ENCODE measurements at regions not wholly inside any gene's neighbourhood (a gene's known extent, or its start where the extent isn't known, plus 50 kb on each side); places are given as distances from the start of the nearest gene placed in this dataset.
A peak's percentile ranks its signal among the peaks of the same experiment; 100 is the strongest.
"Not testable (repeated sequence)": the region's sequence is repeated elsewhere in the genome, so short reads cannot be mapped to it uniquely, and the experiment has no call there.

GRCh38 chr1:194062526-194062925 lies 876.1 kb upstream of the B3GALT2 start:
- Mint-ChIP-seq H3K9me3 (ENCODE audit: low read depth) (peaks cover 4% of the 10 kb centered on the region), H3K4me1 (peaks cover 28% of the 10 kb centered on the region), H3K27me3 (no peaks in the 10 kb centered on the region), H3K36me3 (ENCODE audit: low read depth) (peaks cover 16% of the 10 kb centered on the region), H3K4me3 (no peak overlapping the region), H3K27ac (no peak overlapping the region)
- DNase-seq = no peak
- ChIA-PET POLR2A (no interaction called here), CTCF (interaction anchor here (0.8 kb wide), 1 partner anchor 9 kb away, joined by 3 read pairs; no protein-coding TSS in a partner anchor)
- intact Hi-C loops (cut with DNase I, micrococcal nuclease) = loop anchor here in 1 of 2 experiments (5.0 kb wide), 1 partner anchor 225 kb away; no protein-coding TSS in a partner anchor
- ATAC-seq = no peak

- Mint-ChIP-seq H3K4me3 (no peak overlapping the region), H3K36me3 (ENCODE audit: low read depth) (peaks cover 17% of the 10 kb centered on the region)
Observed at GRCh38 chr1:194060481-194060880, 874.1 kb upstream of the B3GALT2 start.

GRCh38 chr1:194058268-194058667 lies 871.9 kb upstream of the B3GALT2 start:
- H3K4me1 Mint-ChIP-seq = peaks cover 67% of the 10 kb centered on the region

More at GRCh38 chr1:194060481-194060880, 874.1 kb upstream of the B3GALT2 start:
- ATAC-seq (peak; percentile 21), DNase-seq (no peak)
- peak overlapping the region; percentile 61 for H3K27ac Mint-ChIP-seq
- POLR2A ChIA-PET = no interaction called here
- intact Hi-C loops (cut with DNase I, micrococcal nuclease) = loop anchor here in 1 of 2 experiments (5.0 kb wide), 1 partner anchor 227 kb away; no protein-coding TSS in a partner anchor
- H3K4me1 Mint-ChIP-seq = peaks cover 48% of the 10 kb centered on the region
- CTCF ChIA-PET = interaction anchor here (0.6 to 1.6 kb wide), 2 partner anchors 20 to 1586 kb away, joined by 3 read pairs; no protein-coding TSS in a partner anchor
- peaks cover 4% of the 10 kb centered on the region for H3K9me3 Mint-ChIP-seq (ENCODE audit: low read depth)
- no peaks in the 10 kb centered on the region for H3K27me3 Mint-ChIP-seq

GRCh38 chr1:194056169-194056568 lies 869.8 kb upstream of the B3GALT2 start:
- CTCF ChIA-PET = interaction anchor here (0.7 kb wide), 2 partner anchors 68 to 200 kb away, joined by 3 to 4 read pairs; no protein-coding TSS in a partner anchor
- intact Hi-C loops (cut with DNase I, micrococcal nuclease) = no loop called here
- Mint-ChIP-seq H3K4me1 (peaks cover 81% of the 10 kb centered on the region), H3K27me3 (no peaks in the 10 kb centered on the region), H3K36me3 (ENCODE audit: low read depth) (peaks cover 17% of the 10 kb centered on the region), H3K9me3 (ENCODE audit: low read depth) (peaks cover 4% of the 10 kb centered on the region), H3K4me3 (no peak overlapping the region), H3K27ac (peak overlapping the region; percentile 63)
- DNase-seq (no peak), ATAC-seq (peak; percentile 18)
- POLR2A ChIA-PET = no interaction called here

More at GRCh38 chr1:194058268-194058667, 871.9 kb upstream of the B3GALT2 start:
- H3K9me3 Mint-ChIP-seq (ENCODE audit: low read depth); CTCF ChIA-PET; POLR2A ChIA-PET; H3K27me3 Mint-ChIP-seq; H3K27ac Mint-ChIP-seq; ATAC-seq; H3K4me3 Mint-ChIP-seq; intact Hi-C loops (cut with DNase I, micrococcal nuclease); DNase-seq: not testable (repeated sequence)
- H3K36me3 Mint-ChIP-seq (ENCODE audit: low read depth) = peaks cover 17% of the 10 kb centered on the region

GRCh38 chr1:194055536-194055935 lies 869.1 kb upstream of the B3GALT2 start:
- intact Hi-C loops (cut with DNase I, micrococcal nuclease) = no loop called here
- CTCF ChIA-PET = interaction anchor here (0.7 kb wide), 2 partner anchors 68 to 200 kb away, joined by 3 to 4 read pairs; no protein-coding TSS in a partner anchor
- no peak overlapping the region for H3K4me3 Mint-ChIP-seq

GRCh38 chr1:194052514-194053338 lies 866.3 kb upstream of the B3GALT2 start:
- ATAC-seq = peak; percentile 62
- Mint-ChIP-seq H3K27ac (peak overlapping the region; percentile 83), H3K9me3 (ENCODE audit: low read depth) (no peaks in the 10 kb centered on the region), H3K27me3 (no peaks in the 10 kb centered on the region), H3K4me3 (peak overlapping the region; percentile 16), H3K4me1 (peaks cover 56% of the 10 kb centered on the region), H3K36me3 (ENCODE audit: low read depth) (peaks cover 1% of the 10 kb centered on the region)
- intact Hi-C loops (cut with DNase I, micrococcal nuclease) = no loop called here
- CTCF ChIA-PET = interaction anchor here (1.0 kb wide), 1 partner anchor 10 kb away, joined by 3 read pairs; no protein-coding TSS in a partner anchor
- DNase-seq = no peak
- POLR2A ChIA-PET = no interaction called here

More at GRCh38 chr1:194055536-194055935, 869.1 kb upstream of the B3GALT2 start:
- H3K4me1 Mint-ChIP-seq = peaks cover 75% of the 10 kb centered on the region
- POLR2A ChIA-PET = no interaction called here
- peaks cover 16% of the 10 kb centered on the region for H3K36me3 Mint-ChIP-seq (ENCODE audit: low read depth)
- H3K27ac Mint-ChIP-seq = no peak overlapping the region
- peaks cover 4% of the 10 kb centered on the region for H3K9me3 Mint-ChIP-seq (ENCODE audit: low read depth)
- DNase-seq = no peak
- no peaks in the 10 kb centered on the region for H3K27me3 Mint-ChIP-seq
- no peak for ATAC-seq

- CTCF ChIA-PET = no interaction called here
- DNase-seq = no peak
- no peaks in the 10 kb centered on the region for H3K9me3 Mint-ChIP-seq (ENCODE audit: low read depth)
- POLR2A ChIA-PET = no interaction called here
- H3K4me1 Mint-ChIP-seq = peaks cover 25% of the 10 kb centered on the region
- ATAC-seq = no peak
- no peaks in the 10 kb centered on the region for H3K27me3 Mint-ChIP-seq
- no peak overlapping the region for H3K4me3 Mint-ChIP-seq
- no peak overlapping the region for H3K27ac Mint-ChIP-seq
- intact Hi-C loops (cut with DNase I, micrococcal nuclease) = no loop called here
- H3K36me3 Mint-ChIP-seq (ENCODE audit: low read depth) = no peaks in the 10 kb centered on the region
Observed at GRCh38 chr1:194047921-194048320, 861.5 kb upstream of the B3GALT2 start.

GRCh38 chr1:194047206-194047605 lies 860.8 kb upstream of the B3GALT2 start:
- ChIA-PET CTCF (no interaction called here), POLR2A (no interaction called here)
- Mint-ChIP-seq H3K27ac (no peak overlapping the region), H3K4me3 (no peak overlapping the region), H3K4me1 (peaks cover 18% of the 10 kb centered on the region), H3K36me3 (ENCODE audit: low read depth) (no peaks in the 10 kb centered on the region), H3K27me3 (no peaks in the 10 kb centered on the region), H3K9me3 (ENCODE audit: low read depth) (no peaks in the 10 kb centered on the region)
- ATAC-seq (no peak), DNase-seq (no peak)
- intact Hi-C loops (cut with DNase I, micrococcal nuclease) = no loop called here

- no peak overlapping the region for H3K4me3 Mint-ChIP-seq
Observed at GRCh38 chr1:194045416-194045815, 859.0 kb upstream of the B3GALT2 start.

GRCh38 chr1:194044892-194045291 lies 858.5 kb upstream of the B3GALT2 start:
- ChIA-PET POLR2A (no interaction called here), CTCF (interaction anchor here (0.5 kb wide), 1 partner anchor 231 kb away, joined by 3 read pairs; no protein-coding TSS in a partner anchor)
- Mint-ChIP-seq H3K36me3 (ENCODE audit: low read depth) (no peaks in the 10 kb centered on the region), H3K4me1 (peaks cover 13% of the 10 kb centered on the region), H3K27me3 (no peaks in the 10 kb centered on the region), H3K9me3 (ENCODE audit: low read depth) (no peaks in the 10 kb centered on the region), H3K27ac (no peak overlapping the region), H3K4me3 (no peak overlapping the region)
- no peak for DNase-seq
- intact Hi-C loops (cut with DNase I, micrococcal nuclease) = no loop called here
- no peak for ATAC-seq

More at GRCh38 chr1:194045416-194045815, 859.0 kb upstream of the B3GALT2 start:
- Mint-ChIP-seq H3K36me3 (ENCODE audit: low read depth) (no peaks in the 10 kb centered on the region), H3K27ac (no peak overlapping the region), H3K27me3 (no peaks in the 10 kb centered on the region), H3K9me3 (ENCODE audit: low read depth) (no peaks in the 10 kb centered on the region), H3K4me1 (peaks cover 12% of the 10 kb centered on the region)
- ChIA-PET CTCF (interaction anchor here (0.5 kb wide), 1 partner anchor 231 kb away, joined by 3 read pairs; no protein-coding TSS in a partner anchor), POLR2A (no interaction called here)
- intact Hi-C loops (cut with DNase I, micrococcal nuclease) = no loop called here
- ATAC-seq = no peak
- no peak for DNase-seq

- DNase-seq (no peak), ATAC-seq (peak; percentile 53)
- H3K27ac Mint-ChIP-seq = no peak overlapping the region
- POLR2A ChIA-PET = no interaction called here
- H3K27me3 Mint-ChIP-seq = no peaks in the 10 kb centered on the region
- no peaks in the 10 kb centered on the region for H3K9me3 Mint-ChIP-seq (ENCODE audit: low read depth)
- CTCF ChIA-PET = no interaction called here
- peaks cover 18% of the 10 kb centered on the region for H3K4me1 Mint-ChIP-seq
- no peaks in the 10 kb centered on the region for H3K36me3 Mint-ChIP-seq (ENCODE audit: low read depth)
- intact Hi-C loops (cut with DNase I, micrococcal nuclease) = no loop called here
- H3K4me3 Mint-ChIP-seq = no peak overlapping the region
Observed at GRCh38 chr1:194043984-194044755, 857.8 kb upstream of the B3GALT2 start.
